SU-DHL-6 (cell line): ENCODE measurements at regions not wholly inside any gene's neighbourhood (a gene's known extent, or its start where the extent isn't known, plus 50 kb on each side); places are given as distances from the start of the nearest gene placed in this dataset.

Experiments
- EZH2phosphoT487 ChIP-seq: fragments of 200-600 bp; sonication (generic), shearing (Covaris generic); conservative IDR thresholded peaks from 2 replicates; pipeline ENCODE4 v1.6.1; 2018; ENCODE audit warnings: mild to moderate bottlenecking, antibody characterized with exemption, low read length, moderate library complexity, mixed read lengths
- TF ChIP-seq, protein P1 (sequence below): fragments of 200-600 bp; sonication (generic); IDR thresholded peaks from one replicate; pipeline ENCODE4 v1.5.1; 2017; ENCODE audit warnings: antibody characterized with exemption, mild to moderate bottlenecking, low read length, moderate library complexity; ENCODE audit not compliant: insufficient read depth, poor library complexity, severe bottlenecking

DNA sequence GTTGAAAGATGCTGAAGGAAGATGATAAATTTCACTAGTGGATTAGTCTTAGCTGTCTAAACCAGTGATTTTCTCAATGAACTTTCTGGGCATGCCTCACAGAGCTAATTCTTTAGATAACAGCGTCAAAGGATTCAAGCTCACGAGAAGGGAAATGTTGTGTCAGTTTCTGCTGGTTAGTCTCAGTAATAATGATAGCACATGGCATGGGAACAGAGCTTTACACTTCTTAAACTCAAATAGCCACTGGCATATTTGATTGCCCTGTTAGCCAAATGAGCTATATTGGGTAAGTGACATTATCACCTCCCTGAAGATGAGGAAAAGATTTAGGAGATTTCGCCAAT, 139.3 kb upstream of the NR3C1 start:
- TF ChIP-seq, protein P1, sequence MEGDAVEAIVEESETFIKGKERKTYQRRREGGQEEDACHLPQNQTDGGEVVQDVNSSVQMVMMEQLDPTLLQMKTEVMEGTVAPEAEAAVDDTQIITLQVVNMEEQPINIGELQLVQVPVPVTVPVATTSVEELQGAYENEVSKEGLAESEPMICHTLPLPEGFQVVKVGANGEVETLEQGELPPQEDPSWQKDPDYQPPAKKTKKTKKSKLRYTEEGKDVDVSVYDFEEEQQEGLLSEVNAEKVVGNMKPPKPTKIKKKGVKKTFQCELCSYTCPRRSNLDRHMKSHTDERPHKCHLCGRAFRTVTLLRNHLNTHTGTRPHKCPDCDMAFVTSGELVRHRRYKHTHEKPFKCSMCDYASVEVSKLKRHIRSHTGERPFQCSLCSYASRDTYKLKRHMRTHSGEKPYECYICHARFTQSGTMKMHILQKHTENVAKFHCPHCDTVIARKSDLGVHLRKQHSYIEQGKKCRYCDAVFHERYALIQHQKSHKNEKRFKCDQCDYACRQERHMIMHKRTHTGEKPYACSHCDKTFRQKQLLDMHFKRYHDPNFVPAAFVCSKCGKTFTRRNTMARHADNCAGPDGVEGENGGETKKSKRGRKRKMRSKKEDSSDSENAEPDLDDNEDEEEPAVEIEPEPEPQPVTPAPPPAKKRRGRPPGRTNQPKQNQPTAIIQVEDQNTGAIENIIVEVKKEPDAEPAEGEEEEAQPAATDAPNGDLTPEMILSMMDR, result no peak
- no peak for TF ChIP-seq EZH2phosphoT487
